ENCODE measurements at regions not wholly inside any gene's neighbourhood (a gene's known extent, or its start where the extent isn't known, plus 50 kb on each side); places are given as distances from the start of the nearest gene placed in this dataset.

GRCh38 chr19:31135841-31136240, 213.4 kb downstream of the TSHZ3 start:
- Histone ChIP-seq H3K27ac (replicated peaks) (no peak overlapping the region), H3K4me3 (replicated peaks; ENCODE audit: insufficient read depth, low read length) (no peak overlapping the region), H3K27me3 (ENCODE audit: insufficient read depth, poor library complexity, severe bottlenecking) (peaks cover 3% of the 10 kb centered on the region)
- TF ChIP-seq GABPA (IDR thresholded peaks at IDR 0.05; ENCODE audit: low read depth) (no peak), CTCF (IDR thresholded peaks at IDR 0.05; ENCODE audit: insufficient read depth, low read length) (no peak), SPI1 (IDR thresholded peaks at IDR 0.05; ENCODE audit: borderline replicate concordance, low read depth) (no peak), POLR2AphosphoS5 (IDR thresholded peaks at IDR 0.05; ENCODE audit: low read depth) (no peak), REST (IDR thresholded peaks at IDR 0.05; ENCODE audit: insufficient replicate concordance, low read depth) (no peak)
- DNase-seq (ENCODE audit: low read depth in 1 of 2, low spot score in 1 of 2), result no peak

- peaks cover 3% of the 10 kb centered on the region for H3K27me3 ChIP-seq (ENCODE audit: insufficient read depth, poor library complexity, severe bottlenecking)
- no peak overlapping the region for H3K4me3 ChIP-seq (replicated peaks; ENCODE audit: insufficient read depth, low read length)
- no peak overlapping the region for H3K27ac ChIP-seq (replicated peaks)
- no peak for TF ChIP-seq POLR2AphosphoS5 (IDR thresholded peaks at IDR 0.05; ENCODE audit: low read depth)
- no peak for TF ChIP-seq GABPA (IDR thresholded peaks at IDR 0.05; ENCODE audit: low read depth)
- no peak for TF ChIP-seq CTCF (IDR thresholded peaks at IDR 0.05; ENCODE audit: insufficient read depth, low read length)
- TF ChIP-seq REST (IDR thresholded peaks at IDR 0.05; ENCODE audit: insufficient replicate concordance, low read depth), result no peak
- no peak for TF ChIP-seq SPI1 (IDR thresholded peaks at IDR 0.05; ENCODE audit: borderline replicate concordance, low read depth)
- no peak for DNase-seq (ENCODE audit: low read depth in 1 of 2, low spot score in 1 of 2)
These were observed 216.5 kb downstream of the TSHZ3 start for GRCh38 chr19:31132753-31133110.

GRCh38 chr19:31128291-31128690, 220.9 kb downstream of the TSHZ3 start:
- Histone ChIP-seq H3K27me3 (ENCODE audit: insufficient read depth, poor library complexity, severe bottlenecking) (no peaks in the 10 kb centered on the region), H3K4me3 (replicated peaks; ENCODE audit: insufficient read depth, low read length) (no peak overlapping the region), H3K27ac (replicated peaks) (no peak overlapping the region)
- TF ChIP-seq GABPA (IDR thresholded peaks at IDR 0.05; ENCODE audit: low read depth) (no peak), POLR2AphosphoS5 (IDR thresholded peaks at IDR 0.05; ENCODE audit: low read depth) (no peak), SPI1 (IDR thresholded peaks at IDR 0.05; ENCODE audit: borderline replicate concordance, low read depth) (no peak), REST (IDR thresholded peaks at IDR 0.05; ENCODE audit: insufficient replicate concordance, low read depth) (no peak), CTCF (IDR thresholded peaks at IDR 0.05; ENCODE audit: insufficient read depth, low read length) (no peak)
- no peak for DNase-seq (ENCODE audit: low read depth in 1 of 2, low spot score in 1 of 2)
